ACC112 (cell line): ENCODE measurements at regions not wholly inside any gene's neighbourhood (a gene's known extent, or its start where the extent isn't known, plus 50 kb on each side); places are given as distances from the start of the nearest gene placed in this dataset.

Experiments used
- H2AFZ ChIP-seq: fragments of 200-600 bp; sonication (generic); one replicate; pipeline ENCODE4 v1.6.0; 2017; ENCODE audit warnings: antibody characterized with exemption, low read length; ENCODE audit not compliant: unreplicated experiment
- H3K27ac ChIP-seq: fragments of 200-600 bp; sonication (generic); 2 replicates; pipeline ENCODE4 v1.5.1; 2014; ENCODE audit warnings: low read depth, mild to moderate bottlenecking, antibody characterized with exemption, low read length, moderate library complexity
- H3K27me3 ChIP-seq: fragments of 200-600 bp; sonication (generic); 2 replicates; pipeline ENCODE4 v1.6.1; 2014; ENCODE audit warnings: mild to moderate bottlenecking, antibody characterized with exemption, low read length, moderate library complexity, mixed read lengths; ENCODE audit not compliant: insufficient read depth
- H3K36me3 ChIP-seq: fragments of 200-600 bp; sonication (generic); 2 replicates; pipeline ENCODE4 v1.6.1; 2016; ENCODE audit warnings: mild to moderate bottlenecking, antibody characterized with exemption, low read length, moderate library complexity, mixed read lengths; ENCODE audit not compliant: insufficient read depth
- H3K4me1 ChIP-seq: fragments of 200-600 bp; sonication (generic); one replicate; pipeline ENCODE4 v1.6.1; 2016; ENCODE audit warnings: low read length, mixed read lengths; ENCODE audit not compliant: insufficient read depth, unreplicated experiment, control insufficient read depth
- H3K4me3 ChIP-seq: fragments of 200-600 bp; sonication (generic); 2 replicates; pipeline ENCODE4 v1.5.1; 2014; ENCODE audit warnings: mild to moderate bottlenecking, low read depth, low read length
- H3K79me2 ChIP-seq: fragments of 200-600 bp; sonication (generic); one replicate; pipeline ENCODE4 v1.6.0; 2016; ENCODE audit warnings: low read length; ENCODE audit not compliant: control insufficient read depth, unreplicated experiment, insufficient read depth

DNA sequence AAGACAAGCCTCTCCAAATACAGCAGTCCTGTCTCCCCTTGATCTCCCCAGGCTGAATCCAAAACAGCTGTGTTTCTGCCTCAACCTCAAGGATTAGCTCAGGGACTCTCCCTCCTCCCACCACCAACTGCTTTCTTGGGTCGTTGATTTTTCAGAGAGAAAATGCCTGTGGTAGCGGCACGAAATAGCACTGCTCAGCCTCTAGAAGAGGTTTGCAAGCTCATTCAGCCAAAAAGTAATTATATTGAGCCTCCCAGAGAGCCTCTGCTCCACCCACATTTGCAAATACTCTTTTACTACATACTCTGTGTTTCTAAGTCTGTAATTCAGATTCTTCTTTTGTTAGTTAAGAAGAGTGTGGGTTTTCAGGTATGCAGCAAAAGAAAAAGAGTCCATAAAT lies 396.4 kb upstream of the TNP1 start:
- Histone ChIP-seq H3K27ac (no peak overlapping the region), H3K27me3 (no peaks in the 10 kb centered on the region), H3K4me1 (no peaks in the 10 kb centered on the region), H3K36me3 (no peaks in the 10 kb centered on the region), H3K79me2 (no peaks in the 10 kb centered on the region), H2AFZ (no peak overlapping the region), H3K4me3 (no peak overlapping the region)

DNA sequence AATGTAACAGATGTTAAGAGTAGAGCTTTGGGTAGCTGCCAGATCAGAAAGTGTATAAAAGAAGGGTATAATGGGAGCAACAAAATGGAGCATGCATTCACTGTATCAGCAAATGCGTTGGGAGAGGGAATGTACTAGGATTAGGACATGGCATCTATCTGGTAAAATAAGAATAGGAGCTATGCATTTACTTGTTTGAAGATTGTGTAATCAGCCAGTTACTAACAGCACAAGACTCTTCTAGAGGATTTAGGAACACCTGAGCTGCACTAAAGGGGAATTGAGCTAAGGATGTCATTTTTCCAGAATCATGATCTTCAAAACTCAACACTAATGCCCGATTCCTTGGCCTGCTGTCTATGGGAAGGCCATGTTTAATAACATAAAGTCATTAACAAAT lies 394.2 kb upstream of the TNP1 start:
- no peaks in the 10 kb centered on the region for H3K79me2 ChIP-seq
- H3K27ac ChIP-seq: no peak overlapping the region
- H2AFZ ChIP-seq: no peak overlapping the region
- no peaks in the 10 kb centered on the region for H3K4me1 ChIP-seq
- no peaks in the 10 kb centered on the region for H3K27me3 ChIP-seq
- H3K36me3 ChIP-seq: no peaks in the 10 kb centered on the region
- H3K4me3 ChIP-seq: no peak overlapping the region

DNA sequence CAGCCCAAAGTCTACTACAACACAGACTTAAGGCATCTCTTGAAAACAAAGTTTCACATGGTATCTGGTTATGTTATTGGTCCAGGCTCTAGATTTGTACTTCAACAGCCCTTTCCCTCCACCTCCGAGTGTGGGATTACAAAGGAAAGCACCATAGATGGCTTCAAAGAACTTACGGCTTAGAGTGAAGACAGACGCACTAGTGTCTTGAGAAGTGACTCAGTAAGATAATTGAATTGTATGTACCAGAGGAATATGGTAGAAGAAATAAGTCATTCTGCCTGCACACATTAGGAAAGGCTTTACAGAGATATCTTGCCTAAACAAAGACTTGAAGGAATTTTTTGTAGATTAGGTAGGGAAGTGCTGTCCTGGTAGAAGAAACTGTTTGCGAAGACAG lies 392.3 kb upstream of the TNP1 start:
- H2AFZ ChIP-seq: no peak overlapping the region
- no peak overlapping the region for H3K4me3 ChIP-seq
- H3K27me3 ChIP-seq: no peaks in the 10 kb centered on the region
- H3K27ac ChIP-seq: no peak overlapping the region
- H3K79me2 ChIP-seq: no peaks in the 10 kb centered on the region
- H3K36me3 ChIP-seq: no peaks in the 10 kb centered on the region
- H3K4me1 ChIP-seq: no peaks in the 10 kb centered on the region

DNA sequence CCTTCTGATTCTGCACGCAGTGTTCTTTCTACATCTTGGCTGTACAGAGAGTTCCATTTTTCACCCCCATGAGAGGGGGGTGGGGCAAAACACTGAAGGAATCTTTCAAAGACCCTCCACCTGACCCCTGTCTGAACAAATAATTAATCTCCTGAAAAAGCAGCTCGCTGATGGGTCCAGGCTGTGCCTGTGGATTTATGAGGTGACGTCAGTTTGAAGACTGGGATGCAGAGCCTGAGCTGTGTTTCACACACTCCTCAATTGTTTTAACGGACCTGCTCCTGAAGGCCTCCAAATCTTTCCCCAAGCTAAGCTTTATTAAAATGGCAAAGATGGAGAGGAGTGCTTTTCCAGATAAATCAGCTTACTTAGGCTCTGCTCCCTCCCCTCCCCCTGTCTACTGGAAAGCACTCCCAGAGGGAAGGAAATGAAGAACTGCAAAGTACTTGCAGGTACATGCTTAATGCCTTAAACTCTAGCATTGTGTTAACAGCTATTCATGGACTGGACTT lies 390.2 kb upstream of the TNP1 start:
- Histone ChIP-seq H3K4me3 (no peak overlapping the region), H3K27ac (no peak overlapping the region), H3K4me1 (no peaks in the 10 kb centered on the region), H3K79me2 (no peaks in the 10 kb centered on the region), H3K36me3 (no peaks in the 10 kb centered on the region), H3K27me3 (no peaks in the 10 kb centered on the region), H2AFZ (no peak overlapping the region)

DNA sequence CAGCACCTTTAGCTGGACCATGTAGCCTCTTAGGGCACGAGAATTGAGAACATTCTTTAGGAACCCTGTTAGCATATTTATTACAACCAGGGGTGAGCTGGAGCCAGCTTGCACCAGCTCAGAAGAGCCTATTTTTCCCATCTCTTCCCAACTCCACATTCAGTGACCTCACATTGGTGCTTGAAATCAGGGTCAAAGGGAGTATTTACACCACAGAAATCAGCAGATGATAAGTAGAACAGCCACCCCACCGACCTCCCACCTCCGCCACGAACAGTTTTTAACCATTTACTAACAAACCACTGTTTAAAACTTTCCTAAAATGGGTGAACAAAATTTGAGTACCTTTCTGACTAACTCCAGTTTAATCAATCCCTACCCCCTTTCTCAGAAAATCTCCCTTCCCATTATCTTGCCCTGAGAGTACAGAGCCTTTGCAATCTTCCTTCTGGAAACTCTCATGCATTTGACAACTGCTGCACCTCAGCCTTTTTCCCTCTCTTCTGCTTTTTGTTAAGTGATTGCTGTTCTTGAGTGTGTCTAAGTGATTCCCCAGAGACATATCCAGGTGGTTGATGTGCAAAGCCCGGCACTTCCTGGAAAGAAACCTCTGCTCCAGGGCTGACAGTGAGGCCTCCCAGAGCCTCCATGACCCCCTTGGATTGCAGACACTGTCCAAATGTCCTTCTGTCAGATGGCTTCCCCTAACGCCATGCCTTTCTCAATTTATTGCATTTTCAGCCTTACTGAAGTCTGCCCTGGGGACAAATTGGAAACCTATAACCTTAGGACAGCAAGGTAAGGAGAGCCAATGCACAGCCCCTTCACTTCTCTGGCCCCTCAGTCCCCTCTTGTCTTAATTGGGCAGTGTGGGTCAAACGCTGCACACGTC lies 389.5 kb upstream of the TNP1 start:
- Histone ChIP-seq H3K4me3 (no peak overlapping the region), H2AFZ (no peak overlapping the region), H3K79me2 (no peaks in the 10 kb centered on the region), H3K27me3 (no peaks in the 10 kb centered on the region), H3K36me3 (no peaks in the 10 kb centered on the region), H3K4me1 (no peaks in the 10 kb centered on the region), H3K27ac (no peak overlapping the region)

DNA sequence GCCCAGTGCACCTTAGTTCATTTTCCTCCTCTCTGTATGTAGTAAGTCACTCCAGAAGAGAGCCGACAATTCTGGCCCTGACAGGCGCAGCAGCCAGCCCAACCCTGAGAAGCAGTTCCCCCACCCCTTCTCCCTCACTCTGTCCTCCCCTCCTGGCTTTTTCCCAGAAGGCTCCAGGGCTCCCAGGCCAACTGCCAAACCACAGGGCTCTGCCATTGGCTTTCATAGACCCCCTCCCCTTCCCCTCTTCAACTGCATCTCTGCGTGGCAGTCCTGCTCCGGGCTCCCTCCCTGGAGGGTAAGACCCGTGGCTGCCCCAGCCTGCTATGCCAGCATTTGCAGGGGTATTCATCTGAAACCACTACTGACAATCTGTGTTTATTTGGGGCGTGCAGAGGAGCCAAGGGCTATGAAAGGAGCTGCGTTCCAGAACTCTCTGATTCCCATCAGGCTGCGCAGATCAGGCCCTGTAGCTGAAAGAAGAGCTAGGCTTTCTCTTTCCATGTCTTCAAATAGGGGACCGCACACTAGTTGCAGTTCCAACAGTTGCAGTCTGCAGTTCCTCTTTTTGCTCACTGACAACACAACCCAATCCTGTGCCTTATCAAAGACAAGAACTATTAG lies 388.6 kb upstream of the TNP1 start:
- H3K36me3 ChIP-seq: no peaks in the 10 kb centered on the region
- H3K4me1 ChIP-seq: no peaks in the 10 kb centered on the region
- no peaks in the 10 kb centered on the region for H3K79me2 ChIP-seq
- H3K4me3 ChIP-seq: no peak overlapping the region
- H2AFZ ChIP-seq: no peak overlapping the region
- no peak overlapping the region for H3K27ac ChIP-seq
- H3K27me3 ChIP-seq: no peaks in the 10 kb centered on the region

DNA sequence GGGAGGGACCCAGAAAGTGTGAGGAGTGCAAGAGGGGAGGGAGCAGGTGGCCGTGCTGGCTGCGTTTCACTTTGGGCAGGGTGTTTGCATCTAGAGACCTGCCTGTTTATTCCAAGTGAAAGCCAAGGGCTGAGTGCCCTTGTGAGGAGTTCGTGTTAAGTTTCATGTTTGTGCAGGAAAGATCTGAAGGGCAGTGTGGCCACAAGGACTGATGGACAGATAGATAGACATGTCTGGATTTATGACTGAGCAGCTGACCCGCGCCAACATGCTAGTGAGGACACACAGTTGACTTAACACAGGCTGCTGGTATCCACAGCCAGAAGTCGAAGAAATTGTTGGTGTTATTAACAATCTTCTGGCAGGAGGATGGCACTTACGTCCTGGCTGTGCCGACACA lies 387.6 kb upstream of the TNP1 start:
- H3K27me3 ChIP-seq: no peaks in the 10 kb centered on the region
- no peak overlapping the region for H3K27ac ChIP-seq
- no peak overlapping the region for H2AFZ ChIP-seq
- no peak overlapping the region for H3K4me3 ChIP-seq
- no peaks in the 10 kb centered on the region for H3K36me3 ChIP-seq
- no peaks in the 10 kb centered on the region for H3K79me2 ChIP-seq
- H3K4me1 ChIP-seq: no peaks in the 10 kb centered on the region

DNA sequence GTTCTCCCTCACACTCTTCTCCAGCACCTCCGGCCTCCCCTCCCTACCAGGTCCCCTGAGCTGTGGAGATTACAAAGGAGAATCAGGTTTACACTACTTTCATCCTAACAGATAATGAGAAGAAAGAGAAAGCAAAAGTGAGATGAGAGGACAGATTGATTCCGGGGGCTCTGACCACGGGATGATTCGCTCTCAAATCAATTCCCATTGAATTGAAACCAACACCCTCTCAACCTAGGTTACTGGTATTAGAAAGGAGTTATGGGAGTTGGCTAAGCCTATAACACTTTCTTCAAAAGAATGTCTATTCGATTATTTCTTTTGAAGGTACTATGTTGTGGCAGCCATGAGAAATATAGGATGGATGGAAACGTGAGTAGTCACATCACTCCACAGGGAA lies 386.2 kb upstream of the TNP1 start:
- Histone ChIP-seq H2AFZ (no peak overlapping the region), H3K27me3 (no peaks in the 10 kb centered on the region), H3K4me3 (no peak overlapping the region), H3K79me2 (no peaks in the 10 kb centered on the region), H3K4me1 (no peaks in the 10 kb centered on the region), H3K36me3 (no peaks in the 10 kb centered on the region), H3K27ac (no peak overlapping the region)

DNA sequence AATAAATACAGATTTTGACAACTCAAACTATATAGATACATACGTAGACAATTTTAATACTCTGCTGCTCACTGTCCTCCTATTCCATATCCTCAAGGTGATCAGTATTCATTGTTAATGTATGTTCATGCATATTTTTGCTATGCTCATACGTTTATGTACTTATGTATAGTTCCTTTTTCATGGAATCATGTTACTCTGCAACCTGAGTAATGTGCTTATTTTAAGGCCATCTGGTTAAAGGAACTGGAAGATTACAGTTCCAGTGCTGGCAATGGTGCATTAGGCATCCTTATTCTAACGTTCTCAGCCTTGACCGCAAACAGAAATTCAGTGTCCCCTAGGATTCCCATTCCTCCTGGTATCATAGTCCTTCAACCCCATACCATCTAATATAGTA lies 385.0 kb upstream of the TNP1 start:
- Histone ChIP-seq H3K27me3 (no peaks in the 10 kb centered on the region), H3K79me2 (no peaks in the 10 kb centered on the region), H3K4me3 (no peak overlapping the region), H3K4me1 (no peaks in the 10 kb centered on the region), H2AFZ (no peak overlapping the region), H3K36me3 (no peaks in the 10 kb centered on the region), H3K27ac (no peak overlapping the region)

DNA sequence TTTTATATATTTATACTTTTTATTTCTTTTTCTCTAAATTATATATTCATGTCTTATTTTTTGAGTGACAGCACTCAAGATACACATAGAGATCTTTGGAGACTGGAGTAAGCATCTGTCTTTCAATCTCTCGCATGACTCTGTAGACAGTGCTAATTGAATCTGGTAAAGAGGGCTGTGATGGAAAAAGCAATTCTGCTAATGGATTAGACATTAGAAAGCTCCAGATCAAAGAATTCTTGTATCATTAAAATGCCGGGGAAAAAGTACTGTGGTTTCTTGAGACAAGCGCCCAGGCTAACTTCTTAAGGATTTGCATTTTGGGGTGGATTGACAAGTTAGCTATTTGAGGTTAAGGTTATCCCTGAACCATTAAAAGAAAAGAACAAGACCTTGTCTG lies 383.1 kb upstream of the TNP1 start:
- Histone ChIP-seq H3K36me3 (no peaks in the 10 kb centered on the region), H3K4me1 (no peaks in the 10 kb centered on the region), H3K4me3 (no peak overlapping the region), H3K27ac (no peak overlapping the region), H3K79me2 (no peaks in the 10 kb centered on the region), H3K27me3 (no peaks in the 10 kb centered on the region), H2AFZ (no peak overlapping the region)

DNA sequence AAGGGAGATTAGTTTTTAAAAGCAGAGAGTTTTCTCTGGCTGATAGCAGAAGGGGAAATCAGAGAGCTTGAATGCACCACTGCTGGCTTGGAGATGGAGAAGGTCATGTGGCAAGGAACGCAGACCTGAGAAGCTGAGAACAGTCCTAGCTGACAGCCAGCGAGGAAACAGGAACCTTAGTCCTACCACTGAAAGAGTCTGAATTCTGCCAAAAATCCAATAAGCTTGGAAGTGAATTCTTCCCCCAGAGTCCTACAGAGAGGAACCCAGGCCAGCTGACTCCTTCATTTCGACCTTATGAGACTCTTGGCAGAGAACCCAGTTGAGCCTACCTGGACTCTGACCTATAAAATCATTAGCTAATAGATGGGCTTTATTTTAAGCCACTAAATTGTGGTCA lies 371.9 kb upstream of the TNP1 start:
- H3K36me3 ChIP-seq: no peaks in the 10 kb centered on the region
- no peaks in the 10 kb centered on the region for H3K27me3 ChIP-seq
- no peak overlapping the region for H3K27ac ChIP-seq
- H3K79me2 ChIP-seq: no peaks in the 10 kb centered on the region
- H2AFZ ChIP-seq: peak overlapping the region; percentile 69
- H3K4me3 ChIP-seq: no peak overlapping the region
- peaks cover 20% of the 10 kb centered on the region for H3K4me1 ChIP-seq
